Motor neuron (in vitro differentiated cells): ENCODE measurements at regions not wholly inside any gene's neighbourhood (a gene's known extent, or its start where the extent isn't known, plus 50 kb on each side); places are given as distances from the start of the nearest gene placed in this dataset.

ENCODE experiments used
- ATAC-seq, 8 experiments: fragments of 200-7000 bp; cut with Tn5 transposase; replicated peaks in 6 of 8; 2 replicates each; pipeline ENCODE4 v1.8.0; 2021; ENCODE audit warnings: mild to moderate bottlenecking in 8 of 8, moderate library complexity in 8 of 8
- H3K27ac ChIP-seq, 2 donors: fragments of 250-450 bp; sonication (Bioruptor Pico); 2 replicates each; pipeline ENCODE4 v1.9.0; 2021; ENCODE audit warnings: antibody characterized with exemption in 2 of 2, mild to moderate bottlenecking in 2 of 2, moderate library complexity in 1 of 2
- H3K4me1 ChIP-seq, 2 donors: fragments of 250-450 bp; sonication (Bioruptor Pico); replicated peaks in 1 of 2; 2 replicates each; pipeline ENCODE4 v1.6.1; 2021; ENCODE audit warnings: antibody characterized with exemption in 2 of 2, mild to moderate bottlenecking in 2 of 2, moderate library complexity in 1 of 2
- H3K4me3 ChIP-seq, 5 donors: fragments of 250-450 bp; sonication (Bioruptor Pico); 2 replicates each; pipeline ENCODE4 v1.9.0; 2021; ENCODE audit warnings: antibody characterized with exemption in 5 of 5, mild to moderate bottlenecking in 5 of 5, moderate library complexity in 4 of 5
- WGBS, 10 experiments: fragments of 450-650 bp; shearing (Covaris generic); methylation state at CpG; one replicate each; pipeline ENCODE4 v1.0.0; 2022; 5-methylcytosine and 5-hydroxymethylcytosine counted together
- in situ Hi-C, 9 experiments: fragments of 400-800 bp; cut with MboI; loops; one replicate each; pipeline ENCODE4 v1.15.0; 2021; ENCODE audit warnings: low sequenced_read_pairs in 9 of 9, low pct_unique_long_range_greater_than_20kb in 2 of 9; ENCODE audit not compliant: unreplicated experiment in 9 of 9

GRCh38 chr7:26461518-26461917, 169.9 kb downstream of the SNX10 start:
- Histone ChIP-seq H3K4me1 (peaks cover 43 to 58% of the 10 kb centered on the region in 2 donors), H3K27ac (no peak overlapping the region), H3K4me3 (no peak overlapping the region)
- in situ Hi-C loops: no loop called here
- 76 to 100% (median 92%) methylated on average over 1 to 7 of the region's 7 CpGs; no CpG with 5 or more reads in 3 of the 10 experiments for WGBS, 10 experiments
- ATAC-seq: no peak

- in situ Hi-C loops: no loop called here
- WGBS, 10 experiments: 22 to 92% (median 82%) methylated on average over 1 to 5 of the region's 6 CpGs; no CpG with 5 or more reads in 2 of the 10 experiments
- Histone ChIP-seq H3K27ac (no peak overlapping the region), H3K4me1 (peaks cover 7 to 26% of the 10 kb centered on the region in 2 donors), H3K4me3 (no peak overlapping the region)
- peak in 1 of 8 experiments; percentile 87 for ATAC-seq
These were observed 174.3 kb downstream of the SNX10 start for GRCh38 chr7:26466007-26466406.

- ATAC-seq: no peak
- no peak overlapping the region for H3K27ac ChIP-seq
- WGBS, 10 experiments: 40 to 97% (median 76%) methylated on average over 1 to 6 of the region's 8 CpGs; no CpG with 5 or more reads in 5 of the 10 experiments
- no peak overlapping the region for H3K4me3 ChIP-seq
- H3K4me1 ChIP-seq: peaks cover 0 to 15% of the 10 kb centered on the region in 2 donors
- in situ Hi-C loops: no loop called here
These were observed 175.4 kb downstream of the SNX10 start for GRCh38 chr7:26467104-26467503.

GRCh38 chr7:26467541-26467940, 175.9 kb downstream of the SNX10 start:
- ATAC-seq: no peak
- in situ Hi-C loops: no loop called here
- Histone ChIP-seq H3K27ac (peak overlapping the region in 1 of 2 donors; percentile 31), H3K4me3 (no peak overlapping the region), H3K4me1 (peaks cover 0 to 15% of the 10 kb centered on the region in 2 donors)
- WGBS, 10 experiments: 14 to 100% (median 80%) methylated on average over 1 to 3 of the region's 3 CpGs; no CpG with 5 or more reads in 1 of the 10 experiments

- no peak overlapping the region for H3K27ac ChIP-seq
- no peak for ATAC-seq
- no peak overlapping the region for H3K4me3 ChIP-seq
- peaks cover 0 to 12% of the 10 kb centered on the region in 2 donors for H3K4me1 ChIP-seq
- in situ Hi-C loops: no loop called here
- 0 to 100% (median 93%) methylated on average over 1 to 6 of the region's 7 CpGs; no CpG with 5 or more reads in 3 of the 10 experiments for WGBS, 10 experiments
These were observed 177.0 kb downstream of the SNX10 start for GRCh38 chr7:26468625-26469024.

- Histone ChIP-seq H3K27ac (no peak overlapping the region), H3K4me3 (no peak overlapping the region), H3K4me1 (peaks cover 0 to 12% of the 10 kb centered on the region in 2 donors)
- in situ Hi-C loops: no loop called here
- WGBS, 10 experiments: 0 to 83% (median 32%) methylated on average over 1 of the region's 1 CpG; no CpG with 5 or more reads in 6 of the 10 experiments
- no peak for ATAC-seq
These were observed 177.5 kb downstream of the SNX10 start for GRCh38 chr7:26469188-26469587.

- 36 to 100% (median 80%) methylated on average over 1 to 7 of the region's 7 CpGs; no CpG with 5 or more reads in 2 of the 10 experiments for whole genome bisulfite sequencing, 10 experiments
- peaks cover 0 to 15% of the 10 kb centered on the region in 2 donors for H3K4me1 ChIP-seq
- no peak for ATAC-seq
- in situ Hi-C loops: no loop called here
- H3K4me3 ChIP-seq: no peak overlapping the region
- H3K27ac ChIP-seq: no peak overlapping the region
These were observed 179.0 kb downstream of the SNX10 start for GRCh38 chr7:26470691-26471090.

GRCh38 chr7:26471306-26472075, 179.8 kb downstream of the SNX10 start:
- no peak for ATAC-seq
- H3K27ac ChIP-seq: no peak overlapping the region
- 67 to 100% (median 91%) methylated on average over 4 to 9 of the region's 9 CpGs; no CpG with 5 or more reads in 1 of the 10 experiments for WGBS, 10 experiments
- in situ Hi-C loops: no loop called here
- H3K4me1 ChIP-seq: peaks cover 0 to 15% of the 10 kb centered on the region in 2 donors
- H3K4me3 ChIP-seq: no peak overlapping the region

GRCh38 chr7:26472971-26473370, 181.3 kb downstream of the SNX10 start:
- no peak overlapping the region for H3K27ac ChIP-seq
- peaks cover 0 to 17% of the 10 kb centered on the region in 2 donors for H3K4me1 ChIP-seq
- no peak overlapping the region for H3K4me3 ChIP-seq
- WGBS, 10 experiments: 56 to 100% (median 83%) methylated on average over 1 to 2 of the region's 2 CpGs; no CpG with 5 or more reads in 2 of the 10 experiments
- no peak for ATAC-seq
- in situ Hi-C loops: no loop called here

- no peak overlapping the region for H3K27ac ChIP-seq
- ATAC-seq: no peak
These were observed 184.6 kb downstream of the SNX10 start for GRCh38 chr7:26476271-26476670.

GRCh38 chr7:26477381-26477990, 185.8 kb downstream of the SNX10 start:
- in situ Hi-C loops: no loop called here
- no peak for ATAC-seq
- Histone ChIP-seq H3K4me3 (no peak overlapping the region), H3K4me1 (peaks cover 30 to 58% of the 10 kb centered on the region in 2 donors), H3K27ac (no peak overlapping the region)
- WGBS, 10 experiments: 17 to 100% (median 63%) methylated on average over 1 to 4 of the region's 4 CpGs; no CpG with 5 or more reads in 2 of the 10 experiments

More at GRCh38 chr7:26476271-26476670, 184.6 kb downstream of the SNX10 start:
- in situ Hi-C loops: no loop called here
- Histone ChIP-seq H3K4me1 (peaks cover 18 to 46% of the 10 kb centered on the region in 2 donors), H3K4me3 (no peak overlapping the region)
- WGBS, 10 experiments: 100% methylated on average over 1 of the region's 1 CpG; no CpG with 5 or more reads in 5 of the 10 experiments

GRCh38 chr7:26478550-26478949, 186.9 kb downstream of the SNX10 start:
- Histone ChIP-seq H3K4me3 (no peak overlapping the region), H3K4me1 (peaks cover 33 to 69% of the 10 kb centered on the region in 2 donors), H3K27ac (peak overlapping the region in 1 of 2 donors; percentile 33)
- 40 to 100% (median 83%) methylated on average over 1 to 2 of the region's 4 CpGs; no CpG with 5 or more reads in 3 of the 10 experiments for WGBS, 10 experiments
- ATAC-seq: peak in 5 of 8 experiments; percentile 14 to 64 (median 26)
- in situ Hi-C loops: no loop called here

- no peak overlapping the region for H3K27ac ChIP-seq
- WGBS, 10 experiments: 0 to 100% (median 63%) methylated on average over 1 to 3 of the region's 3 CpGs; no CpG with 5 or more reads in 5 of the 10 experiments
- peak in 1 of 8 experiments; percentile 2 for ATAC-seq
- no peak overlapping the region for H3K4me3 ChIP-seq
- peaks cover 43 to 79% of the 10 kb centered on the region in 2 donors for H3K4me1 ChIP-seq
- in situ Hi-C loops: no loop called here
These were observed 187.9 kb downstream of the SNX10 start for GRCh38 chr7:26479581-26479980.
